GM12878 (cell line): ENCODE measurements at regions not wholly inside any gene's neighbourhood (a gene's known extent, or its start where the extent isn't known, plus 50 kb on each side); places are given as distances from the start of the nearest gene placed in this dataset.

Experiments
- ATAC-seq: fragments of 200-7000 bp; cut with Tn5 transposase; 3 replicates; pipeline ENCODE4 v1.9.1; 2020; ENCODE audit warnings: mild to moderate bottlenecking, moderate library complexity
- BruUV-seq: library from RNA; stranded (reverse); fragments of 400-500 nt; replicated peaks from 2 replicates; lab custom pipeline; 2021; lab: Mats Ljungman, UMichigan
- CTCF ChIA-PET: fragments of 300-600 bp; sonication (Branson Sonifier 250); formaldehyde crosslinking; extraction: SDS; loops from one replicate; lab custom pipeline; 2021; ENCODE audit warnings: inconsistent platforms; lab: Yijun Ruan, JAX
- POLR2A ChIA-PET: fragments of 350-600 bp; formaldehyde crosslinking; extraction: SDS; loops from one replicate; lab custom pipeline; 2021; ENCODE audit warnings: inconsistent platforms; lab: Charles Lee
- RAD21 ChIA-PET: fragments of 300-600 bp; sonication (Branson Sonifier 250); formaldehyde crosslinking; loops from one replicate; lab custom pipeline; 2023; ENCODE audit warnings: antibody characterized with exemption; ENCODE audit not compliant: unreplicated experiment; lab: Charles Lee
- SMC1A ChIA-PET: fragments of 300-600 bp; sonication (Branson Sonifier 250); formaldehyde crosslinking; loops from one replicate; lab custom pipeline; 2023; ENCODE audit not compliant: unreplicated experiment, uncharacterized antibody; lab: Charles Lee
- DNase-seq: peaks from one replicate; pipeline ENCODE4 v3.0.0-alpha.2; 2011; ENCODE audit warnings: low read depth, low spot score
- FAIRE-seq: peaks from 3 replicates; lab custom pipeline; 2011; peaks lifted over from hg19 to GRCh38; lab: Jason Lieb, UNC
- H2AFZ ChIP-seq: 2 replicates; pipeline ENCODE4 v1.6.0; 2011; ENCODE audit warnings: low read depth, low read length, control low read depth; ENCODE audit not compliant: control insufficient read depth
- H3K27ac ChIP-seq: 2 replicates; pipeline ENCODE4 v1.5.1; 2011; ENCODE audit warnings: control low read depth; ENCODE audit not compliant: control insufficient read depth, insufficient read depth
- H3K27me3 ChIP-seq, 2 experiments: replicated peaks in 1 of 2; 2 replicates each; pipeline versions ENCODE4 v1.6.0 to v1.6.1; 2011; ENCODE audit warnings: low read length in 1 of 2; ENCODE audit not compliant: control insufficient read depth in 2 of 2, insufficient read depth in 2 of 2
- H3K36me3 ChIP-seq, 2 experiments: 2 replicates each; pipeline ENCODE4 v1.5.1; 2011; ENCODE audit warnings: low read length in 1 of 2; ENCODE audit not compliant: control insufficient read depth in 2 of 2, insufficient read depth in 2 of 2
- H3K4me1 ChIP-seq: 2 replicates; pipeline ENCODE4 v1.6.1; 2011; ENCODE audit warnings: mild to moderate bottlenecking, low read length, moderate library complexity, mixed read lengths; ENCODE audit not compliant: control insufficient read depth, insufficient read depth
- H3K4me2 ChIP-seq: 2 replicates; pipeline ENCODE4 v1.6.0; 2011; ENCODE audit warnings: control low read depth; ENCODE audit not compliant: control insufficient read depth, insufficient read depth
- H3K4me3 ChIP-seq: fragments of 200-600 bp; sonication (generic); 2 replicates; pipeline ENCODE4 v1.5.1; 2016
- H3K79me2 ChIP-seq: 2 replicates; pipeline ENCODE4 v1.6.0; 2011; ENCODE audit warnings: low read length; ENCODE audit not compliant: control insufficient read depth, insufficient read depth
- H3K9ac ChIP-seq: 2 replicates; pipeline ENCODE4 v1.8.0; 2011; ENCODE audit warnings: low read length, control low read depth, mixed read lengths; ENCODE audit not compliant: control insufficient read depth, insufficient read depth
- H3K9me3 ChIP-seq: replicated peaks from 3 replicates; pipeline ENCODE4 v1.5.1; 2011; ENCODE audit warnings: mild to moderate bottlenecking, low read length; ENCODE audit not compliant: control insufficient read depth, insufficient read depth
- H4K20me1 ChIP-seq: 2 replicates; pipeline ENCODE4 v1.6.0; 2011; ENCODE audit not compliant: control insufficient read depth, insufficient read depth
- CHD1 ChIP-seq: IDR thresholded peaks from 2 replicates; pipeline ENCODE4 v1.6.1; 2012; ENCODE audit warnings: low read depth, low read length, improper control_type of control experiment
- E4F1 ChIP-seq: fragments of 450-650 bp; IDR thresholded peaks from 2 replicates; pipeline ENCODE4 v1.6.1; 2018; ENCODE audit warnings: borderline replicate concordance, mild to moderate bottlenecking; ENCODE audit not compliant: partially characterized antibody
- NBN ChIP-seq: fragments of 450-650 bp; IDR thresholded peaks from 2 replicates; pipeline ENCODE4 v1.6.1; 2016
- NFXL1 ChIP-seq: fragments of 450-650 bp; IDR thresholded peaks from 2 replicates; pipeline ENCODE4 v1.6.1; 2017; ENCODE audit warnings: antibody characterized with exemption, mild to moderate bottlenecking, borderline replicate concordance
- TARDBP ChIP-seq: IDR thresholded peaks from 2 replicates; pipeline ENCODE4 v1.6.1; 2016; ENCODE audit warnings: borderline replicate concordance
- WGBS: methylation state at CpG from one replicate; pipeline ENCODE4 v1.1.6; 2016; ENCODE audit warnings: low lambda C conversion rate; ENCODE audit not compliant: insufficient replicate concordance, insufficient coverage; ENCODE audit errors: missing lambda C conversion rate; 5-methylcytosine and 5-hydroxymethylcytosine counted together
- in situ Hi-C: fragments of 300-500 bp; cut with MboI; formaldehyde crosslinking; loops from 9 replicates; pipeline ENCODE4 v1.14.3; 2018; ENCODE audit warnings: mixed read lengths
- intact Hi-C: fragments of 100-400 bp; cut with micrococcal nuclease; formaldehyde crosslinking; loops from one replicate; pipeline ENCODE4 v1.14.2; 2022; ENCODE audit not compliant: unreplicated experiment
- TF ChIP-seq, protein P1 (sequence below): IDR thresholded peaks from 2 replicates; pipeline ENCODE4 v1.6.1; 2012; ENCODE audit warnings: low read length, inconsistent platforms

GRCh38 chrX:15963858-15964257 is 109.2 kb upstream of the AP1S2 start:
- H3K27ac ChIP-seq: no peak overlapping the region
- SMC1A ChIA-PET: interaction anchor here (0.7 kb wide), 3 partner anchors 29 to 162 kb away, joined by 3 read pairs; no protein-coding TSS in a partner anchor
- 47% methylated on average over 1 of the region's 1 CpG for WGBS
- POLR2A ChIA-PET: interaction anchor here (0.8 kb wide), 1 partner anchor 17 kb away, joined by 3 read pairs; no protein-coding TSS in a partner anchor
- H3K9ac ChIP-seq: no peak overlapping the region
- no peak for DNase-seq
- FAIRE-seq: no peak
- H3K4me3 ChIP-seq: no peak overlapping the region
- H4K20me1 ChIP-seq: no peaks in the 10 kb centered on the region
- RAD21 ChIA-PET: no interaction called here
- BruUV-seq: no TSS peak
- CTCF ChIA-PET: no interaction called here
- no peaks in the 10 kb centered on the region for H3K9me3 ChIP-seq
- H2AFZ ChIP-seq: no peak overlapping the region
- no peaks in the 10 kb centered on the region for H3K36me3 ChIP-seq
- no peak overlapping the region for H3K4me2 ChIP-seq
- in situ Hi-C loops: no loop called here
- no peaks in the 10 kb centered on the region for H3K27me3 ChIP-seq
- ATAC-seq: no peak
- intact Hi-C loops: no loop called here
- TF ChIP-seq E4F1 (no peak), NBN (no peak), NFXL1 (no peak), CHD1 (no peak), TARDBP (no peak)
- TF ChIP-seq, protein P1, sequence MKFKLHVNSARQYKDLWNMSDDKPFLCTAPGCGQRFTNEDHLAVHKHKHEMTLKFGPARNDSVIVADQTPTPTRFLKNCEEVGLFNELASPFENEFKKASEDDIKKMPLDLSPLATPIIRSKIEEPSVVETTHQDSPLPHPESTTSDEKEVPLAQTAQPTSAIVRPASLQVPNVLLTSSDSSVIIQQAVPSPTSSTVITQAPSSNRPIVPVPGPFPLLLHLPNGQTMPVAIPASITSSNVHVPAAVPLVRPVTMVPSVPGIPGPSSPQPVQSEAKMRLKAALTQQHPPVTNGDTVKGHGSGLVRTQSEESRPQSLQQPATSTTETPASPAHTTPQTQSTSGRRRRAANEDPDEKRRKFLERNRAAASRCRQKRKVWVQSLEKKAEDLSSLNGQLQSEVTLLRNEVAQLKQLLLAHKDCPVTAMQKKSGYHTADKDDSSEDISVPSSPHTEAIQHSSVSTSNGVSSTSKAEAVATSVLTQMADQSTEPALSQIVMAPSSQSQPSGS: no peak
- no peaks in the 10 kb centered on the region for H3K79me2 ChIP-seq
- H3K4me1 ChIP-seq: no peaks in the 10 kb centered on the region
